Stimulated activated CD4-positive, alpha-beta T cell treated with anti-CD3 and anti-CD28 coated beads, Interleukin-12 subunit alpha, Interleukin-12 subunit beta, amount 100 ng/mL, for 4 hours (primary cell): ENCODE measurements at regions not wholly inside any gene's neighbourhood (a gene's known extent, or its start where the extent isn't known, plus 50 kb on each side); places are given as distances from the start of the nearest gene placed in this dataset.

Experiments
- DNase-seq: peaks from one replicate; pipeline ENCODE4 v3.0.0-alpha.2; 2020

GRCh38 chr11:128187377-128187776 lies 400.0 kb downstream of the ETS1 start:
- no peak for DNase-seq

DNA sequence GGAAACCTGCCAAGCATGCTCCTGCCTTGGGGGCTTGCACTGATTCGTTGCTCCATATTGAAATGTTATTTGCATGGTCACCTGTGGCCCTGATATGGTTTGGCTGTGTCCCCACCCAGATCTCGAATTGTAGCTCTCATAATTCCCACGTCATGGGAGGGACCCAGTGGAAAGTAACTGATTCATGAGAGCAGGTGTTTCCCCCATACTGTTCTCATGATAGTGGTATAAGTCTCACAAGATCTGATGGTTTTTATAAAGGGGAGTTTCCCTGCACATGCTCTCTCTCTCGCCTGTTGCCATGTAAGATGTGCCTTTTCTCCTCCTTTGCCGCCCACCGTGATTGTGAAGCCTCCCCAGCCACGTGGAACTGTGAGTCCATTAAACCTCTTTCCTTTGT lies 402.4 kb downstream of the ETS1 start:
- no peak for DNase-seq

DNA sequence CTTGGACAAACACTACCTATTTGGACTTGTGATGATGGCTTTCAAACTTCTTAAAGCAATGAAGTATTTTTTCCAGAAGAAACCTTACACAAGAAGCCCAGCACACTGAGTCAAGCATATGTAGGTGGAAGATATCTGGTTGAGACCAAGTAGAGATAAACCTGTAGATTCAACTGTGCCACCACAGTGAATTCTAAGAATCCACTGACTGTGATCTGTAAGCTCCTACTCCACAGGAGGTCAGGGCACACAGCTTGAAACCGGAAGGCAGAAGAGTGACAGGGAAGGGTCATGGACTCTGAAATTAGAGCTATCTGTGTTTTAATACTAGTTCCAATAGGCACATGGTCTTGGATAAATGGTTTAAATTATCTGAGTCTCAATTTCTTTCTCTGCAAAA lies 404.5 kb downstream of the ETS1 start:
- DNase-seq = no peak

DNA sequence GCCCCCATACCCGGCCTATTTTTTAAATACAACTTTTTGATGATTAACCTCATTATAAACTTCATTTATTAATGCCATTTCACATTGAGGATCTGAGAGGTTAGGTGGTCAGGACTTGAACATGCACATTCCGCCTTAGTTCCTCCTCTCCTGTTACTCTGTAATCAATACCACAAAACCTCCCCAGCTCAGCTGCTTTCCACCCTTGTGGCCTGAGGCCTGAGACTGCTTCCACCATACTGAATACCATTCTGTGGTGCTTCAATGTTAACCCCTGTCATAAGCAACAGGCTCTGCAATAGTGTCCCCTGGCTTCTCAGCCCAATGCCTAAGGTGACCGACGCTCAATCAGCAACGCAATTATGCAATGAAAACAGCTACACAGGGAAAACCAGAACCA lies 405.4 kb downstream of the ETS1 start:
- DNase-seq = no peak

GRCh38 chr11:128181088-128181480 lies 406.3 kb downstream of the ETS1 start:
- no peak for DNase-seq

DNA sequence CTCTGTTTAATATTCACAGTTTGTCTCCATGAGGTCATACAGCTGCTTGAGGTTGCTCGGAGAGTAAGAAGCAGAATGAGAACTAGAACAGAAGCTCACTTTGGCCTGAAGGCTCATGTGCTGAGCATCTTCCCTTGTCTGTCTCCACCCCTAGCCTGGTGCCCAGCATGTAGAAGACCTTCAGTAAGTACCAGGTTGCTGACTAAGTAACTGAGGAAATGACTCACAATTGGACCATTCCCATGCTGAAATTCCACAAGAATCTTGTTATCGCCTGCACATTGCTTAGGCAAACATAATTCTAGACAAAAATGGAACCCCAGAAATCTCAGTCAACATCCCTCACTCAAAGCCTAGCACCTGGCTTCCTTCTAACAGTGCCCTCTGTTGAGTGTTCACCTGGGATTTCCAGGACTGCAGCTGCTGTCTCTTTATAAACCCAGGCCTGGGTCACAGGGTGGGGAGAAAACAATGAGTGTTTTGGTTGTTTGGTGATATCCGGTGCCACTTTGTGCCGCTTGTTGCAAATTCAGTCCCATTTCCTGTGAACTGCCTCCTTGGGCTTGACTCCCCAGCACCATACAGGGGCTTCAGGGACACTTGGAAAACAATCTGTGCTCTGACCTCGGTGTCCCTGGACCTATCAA lies 406.8 kb downstream of the ETS1 start:
- DNase-seq = no peak

DNA sequence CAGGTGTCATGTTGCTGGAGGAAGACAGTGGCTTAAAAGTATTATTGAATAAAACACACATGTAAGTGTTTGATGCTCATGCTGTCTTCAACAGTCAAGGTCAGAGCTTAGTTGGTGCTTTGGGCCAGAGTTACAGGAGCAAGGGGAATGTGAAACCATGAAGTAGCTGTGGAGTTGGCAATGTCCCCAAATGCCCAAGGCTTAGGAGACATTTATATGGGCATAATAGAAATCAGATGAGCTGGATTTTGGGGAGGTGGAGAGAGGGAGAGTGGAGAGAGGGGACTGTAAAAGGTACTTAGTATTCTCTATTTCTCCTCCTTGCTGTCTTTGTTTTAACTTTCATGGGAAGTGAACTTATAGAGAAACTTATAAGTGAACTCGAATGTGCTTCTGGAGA lies 407.8 kb downstream of the ETS1 start:
- DNase-seq = no peak

GRCh38 chr11:128179039-128179438 lies 408.3 kb downstream of the ETS1 start:
- DNase-seq = no peak

- no peak for DNase-seq
Observed at GRCh38 chr11:128174465-128175291, 412.7 kb downstream of the ETS1 start.

DNA sequence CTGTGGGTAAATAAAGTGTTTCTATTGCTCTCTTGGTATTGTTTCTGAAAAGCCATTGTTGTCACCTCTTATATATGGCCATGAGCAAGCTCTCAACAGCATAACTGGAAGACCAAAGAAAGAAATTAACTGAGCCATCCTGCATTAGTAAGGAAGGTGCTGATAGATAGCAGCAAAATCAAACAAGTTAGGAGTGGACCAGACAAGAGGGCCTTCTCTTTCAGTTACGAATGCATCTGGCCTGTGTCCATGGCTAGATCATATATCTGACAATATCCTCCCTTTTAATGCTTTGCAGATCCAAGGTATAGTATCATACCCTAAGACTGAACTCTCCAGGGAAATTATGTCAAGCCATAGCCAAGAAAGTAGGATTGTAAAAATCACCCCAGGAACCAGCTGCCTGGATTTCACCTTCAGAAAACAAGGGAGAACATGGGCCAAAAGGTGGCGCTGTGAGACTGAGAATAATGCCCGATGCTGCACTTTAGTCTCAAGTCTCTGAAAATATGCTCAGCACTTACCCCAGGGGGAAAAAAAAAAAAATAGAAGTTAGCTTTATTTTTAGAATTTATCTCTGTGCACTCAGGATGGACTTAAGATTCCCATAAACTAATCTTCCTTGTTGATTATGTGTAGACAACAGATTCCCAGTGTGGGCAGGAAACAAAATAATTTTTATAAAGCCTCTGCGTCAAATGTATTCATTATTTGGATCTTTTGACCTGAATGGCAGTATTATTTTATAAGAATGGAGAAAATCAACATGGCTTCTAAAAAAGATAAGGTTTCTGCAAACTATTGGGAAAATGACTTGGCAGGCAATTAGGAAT lies 415.1 kb downstream of the ETS1 start:
- peak; percentile 83 for DNase-seq

GRCh38 chr11:128171506-128171905 lies 415.9 kb downstream of the ETS1 start:
- DNase-seq = no peak

- no peak for DNase-seq
Observed at GRCh38 chr11:128165572-128165971, 421.8 kb downstream of the ETS1 start.

DNA sequence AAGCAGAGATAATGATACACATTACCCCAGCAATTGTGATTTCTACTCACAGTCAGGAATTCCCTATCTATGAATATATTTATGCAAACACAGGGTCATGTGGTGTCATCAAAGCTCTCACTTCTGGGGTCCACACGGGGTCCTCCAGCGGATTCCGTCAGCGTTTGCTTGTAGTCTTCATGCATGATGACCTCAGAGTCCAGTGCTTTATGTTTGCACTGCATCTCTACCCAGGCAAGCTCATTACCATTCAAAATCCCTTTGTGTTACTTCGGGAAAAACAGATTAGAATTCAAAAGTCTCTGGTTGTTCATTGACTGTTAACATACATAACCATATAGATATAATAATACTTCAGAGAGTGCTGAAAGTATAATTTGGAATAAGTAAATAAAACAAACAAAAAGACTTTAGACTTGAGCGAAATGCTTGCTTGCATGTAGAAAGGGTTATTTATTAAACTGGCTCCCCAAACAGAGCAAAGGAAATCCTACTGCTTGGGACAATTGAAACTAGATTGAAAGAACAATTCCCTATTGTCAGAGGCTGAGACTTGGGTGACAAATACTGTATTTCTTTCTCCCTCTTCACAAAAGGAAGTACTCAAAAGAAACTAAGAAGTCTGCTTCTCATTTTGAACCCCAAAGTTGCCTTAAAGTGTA lies 423.1 kb downstream of the ETS1 start:
- DNase-seq = no peak

DNA sequence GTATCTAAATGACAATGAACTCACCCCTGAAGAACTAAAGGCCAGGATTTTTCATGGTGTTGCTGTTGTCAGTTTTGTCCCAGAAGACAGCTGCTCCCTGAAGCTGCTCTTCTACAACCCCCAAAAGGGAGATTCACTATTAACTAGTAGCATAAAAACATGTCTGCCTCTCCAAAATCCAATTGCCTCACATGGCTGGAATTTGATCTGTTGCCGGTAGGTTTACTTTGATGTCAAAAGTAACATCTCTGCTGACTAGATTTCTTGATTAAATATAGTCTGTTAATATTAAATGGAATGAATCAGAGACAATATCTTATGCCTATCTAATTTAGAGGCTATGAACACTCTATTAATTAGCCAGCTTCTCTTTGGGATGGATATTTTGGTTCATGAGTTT lies 425.4 kb downstream of the ETS1 start:
- no peak for DNase-seq

DNA sequence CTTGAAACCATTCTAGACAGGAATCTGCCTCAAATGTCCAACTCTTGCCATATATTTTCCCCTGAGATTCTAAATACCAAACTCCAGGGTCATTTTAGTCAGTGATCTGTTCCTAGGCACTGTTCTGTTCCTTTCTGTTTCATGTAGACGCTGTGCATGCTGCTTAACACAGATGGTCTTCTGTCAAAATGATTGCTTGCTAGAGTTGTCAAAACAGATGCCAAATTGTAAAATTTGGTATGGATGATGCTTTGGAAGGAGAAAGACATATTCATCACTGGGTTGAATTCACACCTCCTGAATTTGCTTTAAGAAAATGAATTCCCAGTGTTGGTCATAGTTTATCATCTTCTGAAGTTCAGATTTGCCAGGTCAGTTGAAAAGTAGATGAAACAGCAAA lies 425.9 kb downstream of the ETS1 start:
- no peak for DNase-seq

DNA sequence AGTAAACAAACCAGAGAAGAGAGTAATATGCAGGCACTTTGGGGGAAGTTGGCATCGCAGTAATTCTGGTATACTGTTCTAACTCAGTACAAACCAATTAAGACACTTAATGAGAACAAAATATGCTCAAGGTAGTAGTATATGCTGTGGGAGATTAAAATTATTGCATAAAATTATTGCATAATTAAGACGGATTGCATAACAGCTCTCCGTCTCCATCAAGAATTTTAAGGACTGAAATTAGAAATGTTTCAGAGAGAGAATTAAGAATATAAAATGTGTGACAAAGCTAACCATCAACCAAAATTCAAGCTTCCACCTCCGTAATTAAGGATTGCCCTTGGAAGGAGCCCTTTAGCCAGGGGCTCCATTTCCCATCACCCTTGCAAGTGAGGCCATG lies 428.5 kb downstream of the ETS1 start:
- DNase-seq = no peak

GRCh38 chr11:128157423-128158298 lies 429.7 kb downstream of the ETS1 start:
- peak; percentile 22 for DNase-seq

- no peak for DNase-seq
Observed at GRCh38 chr11:128156486-128156885, 430.9 kb downstream of the ETS1 start.

GRCh38 chr11:128155590-128155989 lies 431.8 kb downstream of the ETS1 start:
- no peak for DNase-seq

DNA sequence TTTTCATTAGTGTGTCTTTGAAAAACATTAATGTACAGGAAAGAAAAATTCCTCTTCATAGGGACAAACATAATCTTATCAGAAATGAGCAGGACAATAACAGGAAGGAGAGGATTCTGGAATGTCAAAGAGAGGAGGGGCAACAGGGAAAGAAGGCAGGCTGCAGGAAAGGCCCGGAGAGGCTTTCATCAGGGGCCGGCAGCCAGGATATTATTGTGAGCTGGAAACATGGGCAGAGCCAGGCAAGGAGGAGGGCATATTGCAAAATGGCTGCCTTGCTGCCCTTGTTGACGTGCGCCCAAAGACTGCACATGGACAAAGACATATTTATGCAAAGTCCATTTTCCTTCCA lies 433.7 kb downstream of the ETS1 start:
- DNase-seq = no peak

DNA sequence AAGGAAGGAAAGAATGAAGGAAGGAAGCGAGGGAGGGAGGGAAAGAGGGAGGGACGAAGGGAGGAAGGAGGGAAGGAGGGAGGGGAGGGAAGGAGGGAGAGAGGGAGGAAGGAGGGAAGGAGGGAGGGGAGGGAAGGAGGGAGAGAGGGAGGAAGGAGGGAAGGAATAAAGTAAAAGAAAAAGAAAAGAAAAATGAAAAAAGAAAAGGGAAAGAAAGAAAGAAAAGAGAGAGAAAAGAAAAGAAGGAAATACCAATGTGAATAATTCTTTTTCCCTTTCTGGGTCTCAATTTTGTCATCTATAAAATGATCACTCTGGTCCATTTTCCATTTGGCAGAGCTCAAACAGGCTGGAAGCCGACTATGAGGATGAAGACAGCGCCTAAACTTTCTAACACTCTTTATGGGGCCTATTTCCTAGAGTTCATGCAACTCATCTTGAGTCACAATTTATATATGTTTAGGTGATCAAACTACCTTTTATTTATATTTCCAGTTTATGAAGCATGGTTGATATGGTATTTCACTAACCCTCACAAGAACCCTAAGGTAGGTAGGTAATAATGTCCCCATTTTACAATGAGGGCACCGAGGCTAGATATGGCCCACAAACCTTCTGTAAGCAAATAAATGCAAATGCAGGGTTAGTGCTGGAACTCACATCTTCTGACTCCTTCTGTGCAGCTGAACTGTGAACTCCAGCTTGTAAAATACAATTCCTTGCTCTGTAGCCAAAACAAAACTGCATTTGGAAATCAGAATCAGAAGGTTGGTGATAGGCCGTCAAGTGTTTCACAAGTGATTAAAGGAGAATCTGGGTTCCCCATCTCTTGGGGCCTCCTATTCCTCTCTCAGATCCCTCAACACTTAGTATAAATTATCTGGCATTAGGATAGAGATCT lies 434.3 kb downstream of the ETS1 start:
- DNase-seq = no peak
